Caco-2 (cell line): ENCODE measurements at regions not wholly inside any gene's neighbourhood (a gene's known extent, or its start where the extent isn't known, plus 50 kb on each side); places are given as distances from the start of the nearest gene placed in this dataset.
A peak's percentile ranks its signal among the peaks of the same experiment; 100 is the strongest.

Experiments used
- BruUV-seq: library from RNA; stranded (reverse); fragments of 400-500 nt; replicated peaks from 2 replicates; lab custom pipeline; 2021; lab: Mats Ljungman, UMichigan
- CTCF ChIA-PET: fragments of 300-600 bp; sonication (Branson Sonifier 250); formaldehyde crosslinking; loops from one replicate; lab custom pipeline; 2022; ENCODE audit warnings: antibody characterized with exemption; lab: Charles Lee
- POLR2A ChIA-PET: fragments of 300-600 bp; sonication (Branson Sonifier 250); formaldehyde crosslinking; loops from one replicate; lab custom pipeline; 2022; ENCODE audit warnings: antibody characterized with exemption; lab: Charles Lee
- DNase-seq, 2 experiments: peaks; one replicate each; pipeline versions ENCODE4 v3.0.0 to v3.0.0-alpha.2; 2020 to 2022
- H3K27me3 ChIP-seq: replicated peaks from 2 replicates; pipeline ENCODE4 v1.6.0; 2011; ENCODE audit warnings: low read length; ENCODE audit not compliant: control insufficient read depth, insufficient read depth
- H3K36me3 ChIP-seq: 2 replicates; pipeline ENCODE4 v1.5.1; 2011; ENCODE audit warnings: low read length; ENCODE audit not compliant: control insufficient read depth, insufficient read depth
- H3K4me1 ChIP-seq: fragments of 250-450 bp; sonication (Bioruptor Pico); 2 replicates; pipeline ENCODE4 v1.5.1; 2020; ENCODE audit warnings: mild to moderate bottlenecking
- H3K4me3 ChIP-seq: 2 replicates; pipeline ENCODE4 v1.5.1; 2011; ENCODE audit warnings: low read depth, mild to moderate bottlenecking, control low read depth, low read length
- H3K9me3 ChIP-seq: fragments of 250-450 bp; sonication (Bioruptor Pico); 2 replicates; pipeline ENCODE4 v1.5.1; 2020; ENCODE audit warnings: mild to moderate bottlenecking, moderate library complexity
- H3K27ac Mint-ChIP-seq: one replicate; pipeline ENCODE4 v1.8.0; 2022; ENCODE audit warnings: mixed read lengths; ENCODE audit not compliant: unreplicated experiment
- H3K27me3 Mint-ChIP-seq: one replicate; pipeline ENCODE4 v1.8.0; 2022; ENCODE audit warnings: mixed read lengths; ENCODE audit not compliant: insufficient read depth, unreplicated experiment
- H3K36me3 Mint-ChIP-seq: one replicate; pipeline ENCODE4 v1.8.0; 2022; ENCODE audit warnings: mild to moderate bottlenecking, mixed read lengths; ENCODE audit not compliant: insufficient read depth, unreplicated experiment
- H3K4me1 Mint-ChIP-seq: one replicate; pipeline ENCODE4 v1.8.0; 2022; ENCODE audit warnings: low read depth, mixed read lengths; ENCODE audit not compliant: unreplicated experiment
- H3K4me3 Mint-ChIP-seq: one replicate; pipeline ENCODE4 v1.8.0; 2022; ENCODE audit warnings: mild to moderate bottlenecking, moderate library complexity, mixed read lengths; ENCODE audit not compliant: unreplicated experiment
- H3K9me3 Mint-ChIP-seq: one replicate; pipeline ENCODE4 v1.8.0; 2022; ENCODE audit warnings: mixed read lengths; ENCODE audit not compliant: unreplicated experiment
- intact Hi-C: fragments of 100-400 bp; cut with micrococcal nuclease; formaldehyde crosslinking; loops from one replicate; pipeline ENCODE4 v1.10.0; 2022; ENCODE audit not compliant: unreplicated experiment
- TF ChIP-seq, protein P1 (sequence below), 2 experiments: fragments of 200-600 bp in 1 of 2; IDR thresholded peaks; 1 replicate in 1 of 2; 2 replicates in 1 of 2; pipeline versions ENCODE4 v1.5.1 to v1.8.0; 2011 to 2022; ENCODE audit warnings: antibody characterized with exemption in 1 of 2, control low read depth in 1 of 2, inconsistent platforms in 1 of 2, low read depth in 1 of 2, low read length in 1 of 2, mild to moderate bottlenecking in 1 of 2, moderate library complexity in 1 of 2; ENCODE audit not compliant: insufficient read depth in 1 of 2, severe bottlenecking in 1 of 2, unreplicated experiment in 1 of 2

DNA sequence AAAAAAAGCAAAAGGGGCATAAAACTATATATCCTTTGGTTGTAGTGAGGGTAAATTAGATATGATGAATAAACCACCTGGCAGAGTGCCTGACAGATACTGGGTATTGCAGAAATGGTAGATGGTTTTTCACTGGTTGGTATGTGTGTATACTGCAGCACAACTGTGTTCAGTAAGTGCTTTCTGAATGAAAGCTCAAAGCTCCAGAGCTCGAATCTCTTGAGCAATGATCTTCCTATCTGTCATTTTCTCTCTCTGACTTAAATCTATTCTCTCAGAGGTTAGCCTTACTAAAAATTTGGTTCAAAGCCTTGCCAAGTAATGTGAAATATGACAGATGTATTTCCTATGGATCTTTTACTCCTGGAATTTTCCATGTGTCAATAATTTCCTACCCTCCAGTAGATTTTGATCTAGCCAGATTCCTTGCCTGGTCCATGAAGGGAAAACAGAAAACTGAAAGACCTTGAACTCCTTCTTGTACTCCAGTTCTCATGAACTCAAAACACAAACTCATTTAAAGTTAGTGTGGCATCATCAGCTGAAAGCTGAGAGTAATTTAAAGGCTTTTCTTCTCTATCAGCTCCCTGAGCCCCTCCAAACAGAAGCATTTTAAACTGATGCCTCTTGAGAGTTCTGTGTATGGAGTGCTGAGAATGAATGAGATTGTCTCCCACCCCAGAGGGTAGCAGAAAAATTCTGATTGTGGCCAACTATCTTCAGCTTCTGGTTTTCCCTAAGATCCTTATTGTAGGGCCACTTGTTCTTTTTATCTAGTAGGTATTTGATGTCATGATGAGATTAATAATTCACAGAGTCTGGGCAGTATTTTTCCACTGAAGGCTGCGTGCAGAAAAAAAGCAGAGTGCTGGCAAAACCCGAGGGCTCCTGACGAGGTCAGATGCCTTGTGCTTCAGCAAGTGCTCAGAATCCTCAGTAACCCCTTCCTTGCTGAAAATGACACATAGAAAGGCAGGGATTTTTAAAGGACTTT, 363.4 kb upstream of the BOD1L1 start:
- POLR2A ChIA-PET, result no interaction called here
- TF ChIP-seq, protein P1, sequence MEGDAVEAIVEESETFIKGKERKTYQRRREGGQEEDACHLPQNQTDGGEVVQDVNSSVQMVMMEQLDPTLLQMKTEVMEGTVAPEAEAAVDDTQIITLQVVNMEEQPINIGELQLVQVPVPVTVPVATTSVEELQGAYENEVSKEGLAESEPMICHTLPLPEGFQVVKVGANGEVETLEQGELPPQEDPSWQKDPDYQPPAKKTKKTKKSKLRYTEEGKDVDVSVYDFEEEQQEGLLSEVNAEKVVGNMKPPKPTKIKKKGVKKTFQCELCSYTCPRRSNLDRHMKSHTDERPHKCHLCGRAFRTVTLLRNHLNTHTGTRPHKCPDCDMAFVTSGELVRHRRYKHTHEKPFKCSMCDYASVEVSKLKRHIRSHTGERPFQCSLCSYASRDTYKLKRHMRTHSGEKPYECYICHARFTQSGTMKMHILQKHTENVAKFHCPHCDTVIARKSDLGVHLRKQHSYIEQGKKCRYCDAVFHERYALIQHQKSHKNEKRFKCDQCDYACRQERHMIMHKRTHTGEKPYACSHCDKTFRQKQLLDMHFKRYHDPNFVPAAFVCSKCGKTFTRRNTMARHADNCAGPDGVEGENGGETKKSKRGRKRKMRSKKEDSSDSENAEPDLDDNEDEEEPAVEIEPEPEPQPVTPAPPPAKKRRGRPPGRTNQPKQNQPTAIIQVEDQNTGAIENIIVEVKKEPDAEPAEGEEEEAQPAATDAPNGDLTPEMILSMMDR (IDR thresholded peaks at IDR 0.05; ENCODE audit: insufficient read depth in 1 of 2, low read depth in 1 of 2, low read length in 1 of 2, severe bottlenecking in 1 of 2, unreplicated experiment in 1 of 2), result no peak
- no peaks in the 10 kb centered on the region for H3K27me3 Mint-ChIP-seq
- DNase-seq, result peak; percentile 61 to 72
- Histone ChIP-seq H3K4me3 (no peak overlapping the region), H3K36me3 (no peaks in the 10 kb centered on the region), H3K9me3 (no peaks in the 10 kb centered on the region), H3K27me3 (no peaks in the 10 kb centered on the region), H3K4me1 (peaks cover 15% of the 10 kb centered on the region)
- TSS peak; percentile 74 for BruUV-seq
- H3K4me1 Mint-ChIP-seq, result no peaks in the 10 kb centered on the region
- intact Hi-C loops, result loop anchor here (1.0 to 2.0 kb wide), 3 partner anchors 11 to 205 kb away; no protein-coding TSS in a partner anchor
- H3K36me3 Mint-ChIP-seq, result no peaks in the 10 kb centered on the region
- H3K27ac Mint-ChIP-seq, result no peak overlapping the region
- CTCF ChIA-PET, result no interaction called here
- H3K4me3 Mint-ChIP-seq, result peak overlapping the region; percentile 29
- H3K9me3 Mint-ChIP-seq, result peaks cover 8% of the 10 kb centered on the region

DNA sequence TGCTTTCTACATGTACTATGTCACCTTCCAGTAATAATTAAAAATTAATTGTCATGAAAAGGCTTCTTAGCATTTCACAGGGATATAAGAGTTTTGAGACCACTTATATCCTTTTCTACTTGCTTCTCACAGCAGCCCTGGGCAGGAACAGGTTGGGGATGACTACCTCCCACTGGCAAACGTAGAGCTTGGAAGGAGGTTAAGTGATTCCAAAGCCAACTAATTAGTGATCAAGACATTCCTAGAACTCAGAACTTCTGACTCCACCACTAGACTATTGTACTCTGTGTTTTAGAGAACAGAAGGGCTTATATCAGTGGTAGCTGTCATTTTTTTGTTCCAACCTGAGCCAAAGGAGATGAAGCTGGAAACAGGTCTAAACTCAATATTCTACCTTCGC, 364.5 kb upstream of the BOD1L1 start:
- no peaks in the 10 kb centered on the region for H3K36me3 Mint-ChIP-seq
- no peak overlapping the region for H3K4me3 Mint-ChIP-seq
- BruUV-seq, result no TSS peak
- no peaks in the 10 kb centered on the region for H3K36me3 ChIP-seq
- H3K4me1 ChIP-seq, result peaks cover 15% of the 10 kb centered on the region
- ChIA-PET POLR2A (no interaction called here), CTCF (no interaction called here)
- H3K4me1 Mint-ChIP-seq, result no peaks in the 10 kb centered on the region
- no peak for DNase-seq
- TF ChIP-seq, protein P1 (IDR thresholded peaks at IDR 0.05; ENCODE audit: insufficient read depth in 1 of 2, low read depth in 1 of 2, low read length in 1 of 2, severe bottlenecking in 1 of 2, unreplicated experiment in 1 of 2), result no peak
- intact Hi-C loops, result no loop called here
- H3K27ac Mint-ChIP-seq, result peak overlapping the region; percentile 51
- peaks cover 8% of the 10 kb centered on the region for H3K9me3 Mint-ChIP-seq
- no peaks in the 10 kb centered on the region for H3K9me3 ChIP-seq
- H3K4me3 ChIP-seq, result no peak overlapping the region
- H3K27me3 Mint-ChIP-seq, result no peaks in the 10 kb centered on the region
- no peaks in the 10 kb centered on the region for H3K27me3 ChIP-seq

- Histone ChIP-seq H3K4me1 (peaks cover 15% of the 10 kb centered on the region), H3K4me3 (no peak overlapping the region), H3K36me3 (no peaks in the 10 kb centered on the region), H3K27me3 (no peaks in the 10 kb centered on the region), H3K9me3 (no peaks in the 10 kb centered on the region)
- intact Hi-C loops, result no loop called here
- TF ChIP-seq, protein P1 (IDR thresholded peaks at IDR 0.05; ENCODE audit: insufficient read depth in 1 of 2, low read depth in 1 of 2, low read length in 1 of 2, severe bottlenecking in 1 of 2, unreplicated experiment in 1 of 2), result no peak
- no TSS peak for BruUV-seq
- no peak for DNase-seq
- ChIA-PET CTCF (no interaction called here), POLR2A (no interaction called here)
- Mint-ChIP-seq H3K4me1 (no peaks in the 10 kb centered on the region), H3K27me3 (no peaks in the 10 kb centered on the region), H3K4me3 (no peak overlapping the region), H3K9me3 (peaks cover 8% of the 10 kb centered on the region), H3K36me3 (no peaks in the 10 kb centered on the region), H3K27ac (no peak overlapping the region)
Measured at GRCh38 chr4:13992975-13993520, 365.5 kb upstream of the BOD1L1 start.
